IMR-90 (cell line): ENCODE measurements at regions not wholly inside any gene's neighbourhood (a gene's known extent, or its start where the extent isn't known, plus 50 kb on each side); places are given as distances from the start of the nearest gene placed in this dataset.

Experiments used
- ATAC-seq: fragments of 200-7000 bp; cut with Tn5 transposase; 2 replicates; pipeline ENCODE4 v1.9.1; 2020; ENCODE audit warnings: low read depth, mild to moderate bottlenecking, moderate library complexity
- BruUV-seq: library from RNA; stranded (reverse); fragments of 400-500 nt; replicated peaks from 2 replicates; lab custom pipeline; 2021; lab: Mats Ljungman, UMichigan
- CTCF ChIA-PET: fragments of 300-600 bp; formaldehyde crosslinking; extraction: SDS; loops from one replicate; lab custom pipeline; 2021; ENCODE audit warnings: antibody characterized with exemption; lab: Yijun Ruan, JAX
- POLR2A ChIA-PET: fragments of 300-600 bp; sonication (Branson Sonifier 250); formaldehyde crosslinking; loops from one replicate; lab custom pipeline; 2022; ENCODE audit warnings: antibody characterized with exemption; ENCODE audit not compliant: unreplicated experiment; lab: Charles Lee
- DNase-seq: peaks from one replicate; pipeline ENCODE4 v3.0.0; 2013
- H2AFZ ChIP-seq: replicated peaks from 2 replicates; pipeline ENCODE3; 2013; ENCODE audit warnings: low read length, mild to moderate bottlenecking; ENCODE audit not compliant: poor library complexity
- H2AK5ac ChIP-seq: 2 replicates; pipeline ENCODE4 v1.6.1; 2013; ENCODE audit warnings: low read depth, low read length, inconsistent platforms
- H2AK9ac ChIP-seq: replicated peaks from 2 replicates; pipeline ENCODE3; 2013; ENCODE audit warnings: mild to moderate bottlenecking, low read depth, low read length, moderate library complexity; ENCODE audit not compliant: poor library complexity
- H2BK120ac ChIP-seq: 2 replicates; pipeline ENCODE4 v1.6.1; 2013; ENCODE audit warnings: low read depth, low read length, inconsistent platforms
- H2BK15ac ChIP-seq: 3 replicates; pipeline ENCODE4 v1.6.1; 2013; ENCODE audit warnings: low read depth, low read length, inconsistent platforms
- H2BK20ac ChIP-seq: 2 replicates; pipeline ENCODE4 v1.6.1; 2013; ENCODE audit warnings: low read depth, mild to moderate bottlenecking, inconsistent platforms, low read length, moderate library complexity
- H2BK5ac ChIP-seq: 2 replicates; pipeline ENCODE4 v1.6.1; 2013; ENCODE audit warnings: mild to moderate bottlenecking, low read depth, low read length, inconsistent platforms; ENCODE audit not compliant: poor library complexity, severe bottlenecking
- H3K14ac ChIP-seq: replicated peaks from 2 replicates; pipeline ENCODE4 v1.6.1; 2013; ENCODE audit warnings: low read depth, low read length, inconsistent platforms
- H3K18ac ChIP-seq: 2 replicates; pipeline ENCODE4 v1.6.1; 2013; ENCODE audit warnings: low read depth, low read length, control low read depth
- H3K23ac ChIP-seq: 2 replicates; pipeline ENCODE4 v1.6.1; 2013; ENCODE audit warnings: low read depth, low read length, inconsistent platforms
- H3K27ac ChIP-seq: 2 replicates; pipeline ENCODE4 v1.5.1; 2013; ENCODE audit warnings: mild to moderate bottlenecking, control low read depth, low read length; ENCODE audit not compliant: insufficient read depth
- H3K27me3 ChIP-seq: 2 replicates; pipeline ENCODE4 v1.6.1; 2013; ENCODE audit warnings: low read length; ENCODE audit not compliant: control insufficient read depth, insufficient read depth
- H3K36me3 ChIP-seq: 2 replicates; pipeline ENCODE4 v1.6.1; 2013; ENCODE audit warnings: low read length, mixed read lengths; ENCODE audit not compliant: control insufficient read depth, insufficient read depth
- H3K4ac ChIP-seq: 2 replicates; pipeline ENCODE4 v1.6.1; 2013; ENCODE audit warnings: low read depth, low read length, inconsistent platforms
- H3K4me1 ChIP-seq: 2 replicates; pipeline ENCODE4 v1.6.1; 2013; ENCODE audit warnings: low read length, mixed read lengths; ENCODE audit not compliant: control insufficient read depth, insufficient read depth
- H3K4me2 ChIP-seq: 2 replicates; pipeline ENCODE4 v1.6.1; 2013; ENCODE audit warnings: low read depth, mild to moderate bottlenecking, control low read depth, low read length, moderate library complexity
- H3K4me3 ChIP-seq: 2 replicates; pipeline ENCODE4 v1.5.1; 2013; ENCODE audit warnings: low read depth, mild to moderate bottlenecking, control low read depth, low read length, moderate library complexity; ENCODE audit not compliant: insufficient read depth
- H3K56ac ChIP-seq: 2 replicates; pipeline ENCODE4 v1.6.1; 2013; ENCODE audit warnings: low read length, inconsistent platforms; ENCODE audit not compliant: insufficient read depth; ENCODE audit errors: extremely low read depth
- H3K79me1 ChIP-seq, 2 experiments: 2 replicates each; pipeline ENCODE4 v1.6.1; 2013; ENCODE audit warnings: low read length in 2 of 2, inconsistent platforms in 1 of 2, low read depth in 1 of 2
- H3K9ac ChIP-seq: 2 replicates; pipeline ENCODE4 v1.6.1; 2013; ENCODE audit warnings: low read depth, low read length, control low read depth
- H3K9me1 ChIP-seq: 2 replicates; pipeline ENCODE4 v1.6.1; 2013; ENCODE audit warnings: low read length, inconsistent platforms; ENCODE audit not compliant: insufficient read depth
- H3K9me3 ChIP-seq: 2 replicates; pipeline ENCODE4 v1.6.1; 2013; ENCODE audit warnings: low read length; ENCODE audit not compliant: control insufficient read depth, insufficient read depth
- H4K20me1 ChIP-seq: 2 replicates; pipeline ENCODE4 v1.6.1; 2013; ENCODE audit warnings: low read length, inconsistent platforms; ENCODE audit not compliant: insufficient read depth
- H4K5ac ChIP-seq: 2 replicates; pipeline ENCODE4 v1.6.1; 2013; ENCODE audit warnings: mild to moderate bottlenecking, low read depth, low read length, control low read depth
- H4K8ac ChIP-seq, 2 experiments: 2 replicates each; pipeline ENCODE4 v1.6.1; 2013; ENCODE audit warnings: low read depth in 2 of 2, low read length in 2 of 2, control low read depth in 1 of 2, inconsistent platforms in 1 of 2
- H4K91ac ChIP-seq: 2 replicates; pipeline ENCODE4 v1.6.1; 2013; ENCODE audit warnings: low read depth, low read length, inconsistent platforms; ENCODE audit not compliant: insufficient read depth
- CEBPB ChIP-seq: IDR thresholded peaks from 2 replicates; pipeline ENCODE4 v1.6.1; 2012; ENCODE audit warnings: low read depth, low read length, improper control_type of control experiment
- CHD1 ChIP-seq: IDR thresholded peaks from 2 replicates; pipeline ENCODE4 v1.6.1; 2012; ENCODE audit warnings: low read depth, low read length, improper control_type of control experiment
- FOS ChIP-seq: fragments of 150-350 bp; IDR thresholded peaks from 2 replicates; pipeline ENCODE4 v1.6.1; 2016; ENCODE audit warnings: low read depth, low read length
- MAFK ChIP-seq: IDR thresholded peaks from 2 replicates; pipeline ENCODE4 v1.6.1; 2012; ENCODE audit warnings: low read depth, low read length, improper control_type of control experiment
- NFE2L2 ChIP-seq: fragments of 150-350 bp; IDR thresholded peaks from 2 replicates; pipeline ENCODE4 v1.6.1; 2016; ENCODE audit warnings: low read depth, mild to moderate bottlenecking, low read length
- POLR2A ChIP-seq: IDR thresholded peaks from 2 replicates; pipeline ENCODE4 v1.6.1; 2012; ENCODE audit warnings: mild to moderate bottlenecking, low read depth, low read length
- SMC3 ChIP-seq: fragments of 150-350 bp; IDR thresholded peaks from 2 replicates; pipeline ENCODE4 v1.6.1; 2016; ENCODE audit warnings: low read depth, mild to moderate bottlenecking, antibody characterized with exemption, low read length, moderate library complexity
- USF2 ChIP-seq: fragments of 150-350 bp; IDR thresholded peaks from 2 replicates; pipeline ENCODE4 v1.6.1; 2017; ENCODE audit warnings: mild to moderate bottlenecking, antibody characterized with exemption, low read length, low read depth
- WGBS, 2 experiments: methylation state at CpG; one replicate each; pipeline versions ENCODE4 v1.1.5 to v1.1.7; 2013; ENCODE audit warnings: missing lambda C conversion rate in 2 of 2; ENCODE audit not compliant: insufficient read length in 1 of 2; ENCODE audit errors: extremely low coverage in 2 of 2; 5-methylcytosine and 5-hydroxymethylcytosine counted together
- dilution Hi-C: fragments of 300-500 bp; cut with HindIII; formaldehyde crosslinking; loops from one replicate; pipeline ENCODE4 v1.14.3; 2018; ENCODE audit warnings: low sequenced_read_pairs; ENCODE audit not compliant: unreplicated experiment
- in situ Hi-C: fragments of 300-500 bp; cut with MboI; formaldehyde crosslinking; loops from 3 replicates; pipeline ENCODE4 v1.14.3; 2019; ENCODE audit warnings: low sequenced_read_pairs, inconsistent platforms, mixed read lengths
- intact Hi-C: fragments of 100-400 bp; cut with micrococcal nuclease; formaldehyde crosslinking; loops from 2 replicates; pipeline ENCODE4 v1.10.0; 2022

DNA sequence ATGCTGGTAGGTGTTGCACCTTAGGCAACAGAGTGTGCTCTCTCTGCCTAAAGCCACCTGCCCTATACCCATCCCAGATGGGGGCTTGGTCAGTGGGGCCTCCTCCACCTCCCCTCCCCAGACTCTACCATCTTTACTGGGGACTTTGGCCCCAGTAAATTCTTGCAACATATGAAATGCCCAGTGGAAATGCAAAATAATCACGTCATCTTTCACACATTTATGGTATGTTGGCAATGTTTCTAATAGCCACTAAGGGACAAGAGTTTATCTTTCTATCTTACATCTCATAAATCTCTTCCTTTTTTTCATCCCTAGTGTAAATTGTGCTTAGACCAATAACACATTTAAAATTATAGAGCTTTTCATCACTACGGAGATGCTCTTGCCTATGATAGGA is 103.0 kb upstream of the MAML3 start:
- peak; percentile 55 for DNase-seq
- Histone ChIP-seq H3K14ac (peak overlapping the region; percentile 81; the same call in 1 of the 2 replicates), H4K5ac (peak overlapping the region; percentile 66; the same call in 1 of the 2 replicates), H3K56ac (peak overlapping the region; percentile 31; the same call in 1 of the 2 replicates), H3K9me1 (peaks cover 17% of the 10 kb centered on the region), H4K8ac (peak overlapping the region; percentile 47 to 91; a peak in 3 of 4 replicates), H3K4ac (peak overlapping the region; percentile 91), H3K4me3 (no peak overlapping the region), H2AK5ac (peak overlapping the region; percentile 86), H2BK15ac (peak overlapping the region; percentile 88), H2BK120ac (peak overlapping the region; percentile 94), H4K91ac (peak overlapping the region; percentile 83), H3K9me3 (no peaks in the 10 kb centered on the region), H2AFZ (no peak overlapping the region), H3K27ac (peak overlapping the region; percentile 48; the same call in 1 of the 2 replicates), H2BK20ac (peak overlapping the region; percentile 93), H3K4me2 (peak overlapping the region; percentile 64; the same call in 1 of the 2 replicates), H3K4me1 (peaks cover 24% of the 10 kb centered on the region), H3K9ac (0 out of 2 replicates have a peak overlapping the region, but pooled peaks have one; percentile 12), H3K23ac (peak overlapping the region; percentile 39; the same call in 1 of the 2 replicates), H2AK9ac (peak overlapping the region; percentile 51), H4K20me1 (no peaks in the 10 kb centered on the region), H3K79me1 (0 out of 4 replicates have a peak, but pooled peaks cover 0 to 4% of the 10 kb centered on the region in 2 experiments), H2BK5ac (peak overlapping the region; percentile 90), H3K36me3 (no peaks in the 10 kb centered on the region), H3K18ac (peak overlapping the region; percentile 81), H3K27me3 (no peaks in the 10 kb centered on the region)
- ChIA-PET CTCF (interaction anchor here (0.5 to 1.2 kb wide), 3 partner anchors 69 to 650 kb away, joined by 3 to 4 read pairs (median 3); no protein-coding TSS in a partner anchor), POLR2A (no interaction called here)
- BruUV-seq = no TSS peak
- intact Hi-C loops = loop anchor here (10.0 kb wide), 1 partner anchor 352 kb away; no protein-coding TSS in a partner anchor
- WGBS, 2 experiments = no CpG with 5 or more reads among the region's 2 CpGs
- ATAC-seq = no peak
- TF ChIP-seq USF2 (no peak), NFE2L2 (no peak), POLR2A (no peak), SMC3 (no peak), MAFK (no peak), FOS (no peak), CEBPB (peak; percentile 75), CHD1 (no peak)
- dilution Hi-C loops = no loop called here
- in situ Hi-C loops = loop anchor here (5.0 to 10.0 kb wide), 2 partner anchors 245 to 522 kb away; no protein-coding TSS in a partner anchor
